ENCODE measurements at regions not wholly inside any gene's neighbourhood (a gene's known extent, or its start where the extent isn't known, plus 50 kb on each side); places are given as distances from the start of the nearest gene placed in this dataset.

DNA sequence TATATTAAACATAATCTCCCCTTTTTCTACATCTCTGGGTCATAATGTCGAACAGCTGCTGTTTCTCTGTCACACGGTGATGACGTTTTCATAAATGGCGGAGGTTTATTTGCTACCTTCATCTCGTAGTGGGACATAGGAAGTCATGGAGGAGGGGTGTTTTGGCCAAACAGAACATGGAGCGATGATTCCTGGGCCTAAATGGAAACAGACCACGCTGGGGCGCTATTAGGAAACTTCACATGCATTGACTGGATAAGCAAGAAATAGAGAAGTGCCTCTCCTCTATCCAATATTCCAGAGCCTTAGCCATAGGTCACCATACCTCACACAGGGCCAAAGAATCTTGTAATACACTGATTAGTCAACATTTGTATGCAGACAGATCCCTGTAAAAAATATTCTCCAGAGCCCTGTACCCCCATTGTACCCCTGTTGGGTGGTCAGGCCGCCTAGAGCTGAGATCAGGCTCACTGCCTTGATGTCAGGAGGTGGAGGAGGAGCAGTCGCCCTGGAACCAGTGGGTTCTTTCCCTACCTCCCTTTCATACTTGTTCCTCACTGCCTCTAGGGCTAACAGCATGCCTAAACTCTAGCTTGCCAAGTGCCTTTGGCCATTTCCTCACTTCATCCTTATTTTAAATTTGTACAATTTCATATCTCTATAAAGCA lies 77.8 kb upstream of the SPIN1 start:
- Histone ChIP-seq H3K9me3 (ENCODE audit: control insufficient read depth, low read length) (no peaks in the 10 kb centered on the region), H3K27ac (ENCODE audit: insufficient read depth, low read depth, low read length, poor library complexity, severe bottlenecking) (no peak overlapping the region), H3K27me3 (ENCODE audit: control insufficient read depth, insufficient read depth, low read length, poor library complexity, severe bottlenecking) (no peaks in the 10 kb centered on the region), H3K4me3 (ENCODE audit: insufficient read depth, low read depth, low read length) (no peak overlapping the region), H3K4me1 (ENCODE audit: control insufficient read depth, insufficient read depth, low read length) (peaks cover 8% of the 10 kb centered on the region), H3K36me3 (ENCODE audit: control insufficient read depth, insufficient read depth, low read length) (no peaks in the 10 kb centered on the region)
- 77 to 78% methylated on average over 10 of the region's 10 CpGs for WGBS, 2 experiments

DNA sequence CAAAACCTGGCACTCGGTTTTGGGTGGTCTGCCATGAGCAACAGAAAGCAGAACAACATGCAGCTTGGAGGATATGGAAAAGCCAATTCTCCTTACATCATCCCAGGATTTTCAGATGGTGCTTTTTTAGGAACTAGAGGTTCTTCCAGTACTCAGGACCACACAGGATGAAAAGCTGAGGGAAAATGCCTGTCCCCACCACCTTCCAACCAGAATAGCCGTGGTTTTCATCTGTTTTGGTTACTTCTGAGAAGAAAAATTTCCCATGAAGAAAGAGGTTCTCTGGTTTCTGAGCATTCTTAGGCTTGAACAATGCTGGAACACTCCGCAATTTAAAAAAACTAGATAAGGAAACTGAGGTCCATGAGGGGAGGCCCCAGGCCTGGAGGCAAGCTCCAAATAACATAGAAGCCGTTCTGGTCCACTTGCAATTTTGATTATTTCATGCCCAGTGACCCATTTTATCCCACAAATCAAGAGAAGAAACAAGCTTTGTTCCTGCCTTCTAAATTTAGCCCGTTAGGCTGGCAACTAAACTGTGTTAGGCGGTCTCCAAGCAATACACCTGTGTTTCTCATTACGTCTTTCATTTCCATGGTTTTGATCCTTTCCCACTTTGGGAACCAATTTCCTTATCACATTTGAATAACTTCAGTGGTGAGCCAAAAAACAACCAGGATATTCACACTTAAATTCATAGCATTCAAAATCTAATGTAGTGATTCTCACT lies 79.2 kb upstream of the SPIN1 start:
- H3K4me1 ChIP-seq (ENCODE audit: control insufficient read depth, insufficient read depth, low read length) = peaks cover 8% of the 10 kb centered on the region
- H3K4me3 ChIP-seq (ENCODE audit: insufficient read depth, low read depth, low read length) = no peak overlapping the region
- 90 to 92% methylated on average over 7 of the region's 7 CpGs for WGBS, 2 experiments
- no peaks in the 10 kb centered on the region for H3K36me3 ChIP-seq (ENCODE audit: control insufficient read depth, insufficient read depth, low read length)
- H3K9me3 ChIP-seq (ENCODE audit: control insufficient read depth, low read length) = no peaks in the 10 kb centered on the region
- no peak overlapping the region for H3K27ac ChIP-seq (ENCODE audit: insufficient read depth, low read depth, low read length, poor library complexity, severe bottlenecking)
- H3K27me3 ChIP-seq (ENCODE audit: control insufficient read depth, insufficient read depth, low read length, poor library complexity, severe bottlenecking) = no peaks in the 10 kb centered on the region

DNA sequence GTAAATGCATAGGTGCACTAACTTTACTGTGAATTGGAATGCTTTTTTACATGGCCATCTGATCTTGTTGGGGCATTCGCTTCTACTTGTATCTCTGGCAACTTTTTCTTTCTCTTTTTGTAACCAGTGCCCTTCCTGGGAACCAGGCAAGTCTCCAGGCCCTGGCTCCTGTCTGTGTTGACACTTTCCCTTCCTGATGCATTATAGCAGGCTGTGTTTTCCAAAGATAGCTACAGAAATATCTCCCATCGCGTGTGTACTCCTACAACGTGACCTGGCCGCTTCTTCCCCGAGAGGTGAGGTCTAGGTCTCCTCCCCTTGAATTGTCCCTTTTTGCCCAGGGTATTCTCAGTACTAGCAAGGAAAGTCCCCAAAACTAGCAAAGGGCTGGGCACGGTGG lies 81.1 kb upstream of the SPIN1 start:
- H3K4me1 ChIP-seq (ENCODE audit: control insufficient read depth, insufficient read depth, low read length) = no peaks in the 10 kb centered on the region
- H3K27me3 ChIP-seq (ENCODE audit: control insufficient read depth, insufficient read depth, low read length, poor library complexity, severe bottlenecking) = no peaks in the 10 kb centered on the region
- no peak overlapping the region for H3K27ac ChIP-seq (ENCODE audit: insufficient read depth, low read depth, low read length, poor library complexity, severe bottlenecking)
- H3K36me3 ChIP-seq (ENCODE audit: control insufficient read depth, insufficient read depth, low read length) = no peaks in the 10 kb centered on the region
- WGBS, 2 experiments = 93 to 95% methylated on average over 7 of the region's 7 CpGs
- H3K9me3 ChIP-seq (ENCODE audit: control insufficient read depth, low read length) = no peaks in the 10 kb centered on the region
- no peak overlapping the region for H3K4me3 ChIP-seq (ENCODE audit: insufficient read depth, low read depth, low read length)

DNA sequence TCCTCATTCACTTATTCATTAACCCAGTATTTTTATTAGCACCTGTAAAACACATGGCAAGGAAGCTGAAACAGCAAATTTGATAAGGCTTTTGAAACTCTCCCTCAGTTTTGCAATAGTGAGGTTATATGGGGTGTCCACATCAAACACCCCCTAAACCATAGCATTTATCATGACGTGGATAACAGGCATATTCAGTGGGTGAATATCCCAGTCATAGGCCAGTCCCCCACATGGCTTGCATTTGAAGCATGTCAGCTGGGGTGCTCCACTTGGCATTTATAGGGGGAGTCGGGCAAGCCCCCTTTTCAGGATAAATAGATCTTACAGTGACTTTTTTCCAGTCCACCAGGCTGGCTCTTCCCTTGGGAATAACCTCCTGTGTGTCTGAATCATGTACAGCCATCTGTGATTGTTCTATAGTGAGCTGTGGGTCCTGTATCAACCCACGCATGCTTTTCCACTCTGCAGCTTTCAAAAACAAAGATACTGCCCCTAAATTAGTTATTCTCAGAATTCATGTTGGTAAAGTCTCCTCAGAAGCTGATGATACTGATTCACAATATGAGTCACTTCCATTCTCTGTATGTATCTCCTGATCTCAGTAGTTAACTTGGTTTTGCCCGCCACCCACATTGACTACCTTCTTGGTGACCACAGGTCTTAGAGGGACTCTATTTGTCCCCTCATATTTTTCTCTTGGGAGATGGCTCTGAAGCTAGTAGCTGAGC lies 84.4 kb upstream of the SPIN1 start:
- Histone ChIP-seq H3K9me3 (ENCODE audit: control insufficient read depth, low read length) (no peaks in the 10 kb centered on the region), H3K27me3 (ENCODE audit: control insufficient read depth, insufficient read depth, low read length, poor library complexity, severe bottlenecking) (no peaks in the 10 kb centered on the region), H3K4me1 (ENCODE audit: control insufficient read depth, insufficient read depth, low read length) (no peaks in the 10 kb centered on the region), H3K36me3 (ENCODE audit: control insufficient read depth, insufficient read depth, low read length) (no peaks in the 10 kb centered on the region), H3K27ac (ENCODE audit: insufficient read depth, low read depth, low read length, poor library complexity, severe bottlenecking) (no peak overlapping the region), H3K4me3 (ENCODE audit: insufficient read depth, low read depth, low read length) (no peak overlapping the region)
- 92 to 93% methylated on average over 4 of the region's 4 CpGs for WGBS, 2 experiments

DNA sequence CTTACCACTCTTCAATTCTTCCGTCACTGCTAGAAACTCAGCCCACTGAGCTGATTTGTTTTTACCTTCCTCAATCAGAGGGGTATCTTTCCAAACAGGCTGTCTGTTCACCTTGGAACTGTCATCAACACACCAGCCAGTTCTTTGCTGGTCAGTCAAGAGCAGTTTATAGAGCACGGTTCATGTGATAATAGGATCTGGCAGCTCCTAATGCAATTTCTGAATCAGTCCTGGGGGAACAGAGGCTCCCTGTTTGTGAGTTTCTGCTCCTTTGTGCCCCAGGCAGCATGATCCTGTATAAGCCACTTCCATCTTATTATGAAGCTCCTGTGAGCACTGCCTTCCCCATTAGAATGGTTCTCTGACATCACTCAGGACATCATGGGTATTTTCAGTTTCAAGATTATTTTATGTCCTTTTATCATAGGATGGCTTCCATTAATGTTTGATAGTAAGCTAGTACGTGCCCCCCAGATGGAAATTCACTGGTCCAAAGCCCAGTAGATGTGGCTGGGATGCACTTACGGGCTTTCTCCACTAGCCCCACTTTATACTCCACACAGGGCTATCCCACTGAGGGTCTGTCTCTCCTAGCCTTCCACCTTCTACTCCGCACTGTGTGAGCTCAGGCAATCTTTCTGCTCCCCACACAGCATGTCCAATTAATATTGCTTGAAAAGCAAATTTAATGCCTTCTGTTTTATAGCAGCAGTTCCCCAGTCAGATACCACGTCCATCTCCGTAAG lies 85.5 kb upstream of the SPIN1 start:
- Histone ChIP-seq H3K27ac (ENCODE audit: insufficient read depth, low read depth, low read length, poor library complexity, severe bottlenecking) (no peak overlapping the region), H3K4me3 (ENCODE audit: insufficient read depth, low read depth, low read length) (no peak overlapping the region), H3K9me3 (ENCODE audit: control insufficient read depth, low read length) (no peaks in the 10 kb centered on the region), H3K4me1 (ENCODE audit: control insufficient read depth, insufficient read depth, low read length) (no peaks in the 10 kb centered on the region), H3K27me3 (ENCODE audit: control insufficient read depth, insufficient read depth, low read length, poor library complexity, severe bottlenecking) (no peaks in the 10 kb centered on the region), H3K36me3 (ENCODE audit: control insufficient read depth, insufficient read depth, low read length) (no peaks in the 10 kb centered on the region)
- WGBS, 2 experiments = 93 to 95% methylated on average over 7 of the region's 7 CpGs

DNA sequence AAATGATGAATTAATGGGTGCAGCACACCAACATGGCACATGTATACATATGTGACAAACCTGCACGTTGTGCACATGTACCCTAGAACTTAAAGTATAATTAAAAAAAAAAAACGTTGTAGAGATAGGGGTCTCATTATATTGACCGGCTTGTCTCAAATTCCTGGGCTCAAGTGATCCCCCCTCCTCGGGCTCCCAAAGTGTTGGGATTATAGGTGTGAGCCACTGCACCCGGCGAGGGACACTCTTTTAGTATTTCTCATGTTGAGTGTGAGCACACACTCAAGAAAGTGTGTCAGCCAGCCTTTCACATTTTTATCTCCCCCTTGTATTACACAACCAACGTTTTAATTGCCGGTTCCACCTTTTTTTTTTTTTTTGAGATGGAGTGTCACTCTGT lies 87.7 kb upstream of the SPIN1 start:
- Histone ChIP-seq H3K9me3 (ENCODE audit: control insufficient read depth, low read length) (no peaks in the 10 kb centered on the region), H3K36me3 (ENCODE audit: control insufficient read depth, insufficient read depth, low read length) (no peaks in the 10 kb centered on the region), H3K4me3 (ENCODE audit: insufficient read depth, low read depth, low read length) (no peak overlapping the region), H3K27me3 (ENCODE audit: control insufficient read depth, insufficient read depth, low read length, poor library complexity, severe bottlenecking) (no peaks in the 10 kb centered on the region), H3K27ac (ENCODE audit: insufficient read depth, low read depth, low read length, poor library complexity, severe bottlenecking) (no peak overlapping the region), H3K4me1 (ENCODE audit: control insufficient read depth, insufficient read depth, low read length) (no peaks in the 10 kb centered on the region)
- WGBS, 2 experiments = 88 to 91% methylated on average over 8 of the region's 8 CpGs

DNA sequence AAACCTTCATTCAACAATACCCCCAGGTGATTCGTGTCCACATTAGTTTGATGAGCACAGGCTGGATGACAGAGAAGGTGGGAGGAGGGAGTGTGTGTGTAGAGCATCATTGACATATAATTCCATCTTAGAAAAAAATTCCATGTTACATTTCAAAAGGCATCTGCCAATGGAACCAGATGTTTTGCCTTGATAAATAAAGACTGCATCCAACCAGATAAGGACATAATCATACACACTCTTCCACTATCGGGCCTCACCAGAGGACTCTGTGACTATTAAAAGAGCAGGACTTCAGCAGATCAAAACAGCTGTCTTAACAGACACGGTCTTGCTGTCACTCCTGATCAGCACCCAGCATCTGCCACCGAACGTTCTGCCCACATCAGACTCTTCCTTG lies 96.4 kb upstream of the SPIN1 start:
- H3K36me3 ChIP-seq (ENCODE audit: control insufficient read depth, insufficient read depth, low read length) = no peaks in the 10 kb centered on the region
- no peak overlapping the region for H3K27ac ChIP-seq (ENCODE audit: insufficient read depth, low read depth, low read length, poor library complexity, severe bottlenecking)
- WGBS, 2 experiments = 83 to 89% methylated on average over 4 to 5 of the region's 5 CpGs
- no peak overlapping the region for H3K4me3 ChIP-seq (ENCODE audit: insufficient read depth, low read depth, low read length)
- H3K9me3 ChIP-seq (ENCODE audit: control insufficient read depth, low read length) = no peaks in the 10 kb centered on the region
- H3K27me3 ChIP-seq (ENCODE audit: control insufficient read depth, insufficient read depth, low read length, poor library complexity, severe bottlenecking) = no peaks in the 10 kb centered on the region
- no peaks in the 10 kb centered on the region for H3K4me1 ChIP-seq (ENCODE audit: control insufficient read depth, insufficient read depth, low read length)

DNA sequence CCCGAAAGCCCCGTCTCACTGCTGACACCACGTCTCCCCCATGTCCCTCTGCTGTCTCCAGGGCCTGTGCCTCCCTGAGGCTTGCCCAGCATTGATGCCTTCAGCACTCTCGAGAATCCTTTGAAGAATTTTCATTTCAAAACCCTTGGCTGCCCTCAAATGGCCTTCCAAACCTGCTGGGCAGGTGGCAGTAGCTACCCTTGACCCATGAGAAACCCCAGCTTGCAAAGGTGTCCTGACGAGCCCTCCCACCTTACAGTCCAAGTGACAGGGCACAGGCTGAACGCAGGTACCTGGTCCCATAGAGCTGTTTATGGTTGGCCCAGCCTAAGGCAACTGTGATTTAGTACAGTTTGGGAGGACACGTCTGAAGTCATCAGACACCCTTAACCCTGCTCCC lies 97.2 kb upstream of the SPIN1 start:
- 91 to 93% methylated on average over 7 of the region's 7 CpGs for WGBS, 2 experiments
- no peak overlapping the region for H3K4me3 ChIP-seq (ENCODE audit: insufficient read depth, low read depth, low read length)
- H3K9me3 ChIP-seq (ENCODE audit: control insufficient read depth, low read length) = no peaks in the 10 kb centered on the region

DNA sequence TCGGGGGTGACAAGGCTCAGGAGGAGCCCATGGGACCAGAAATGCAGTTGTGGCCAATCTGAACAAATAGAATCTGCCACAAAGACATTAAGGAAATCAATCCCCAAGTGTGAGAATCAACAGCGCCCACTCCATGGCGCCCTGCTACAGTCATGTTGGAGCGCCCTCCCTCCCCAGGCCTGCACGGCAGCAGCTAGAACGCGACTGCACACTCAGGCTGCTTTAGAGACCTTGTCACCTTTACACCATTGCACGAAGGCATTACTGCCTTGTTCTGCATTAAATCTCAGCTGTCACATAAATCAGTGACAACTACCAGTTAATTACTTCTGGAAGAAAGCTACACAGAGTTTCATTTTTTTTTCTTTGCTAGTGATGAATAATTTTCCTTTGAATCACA lies 98.7 kb upstream of the SPIN1 start:
- 93 to 95% methylated on average over 8 of the region's 8 CpGs for WGBS, 2 experiments

More for the DNA sequence above, 97.2 kb upstream of the SPIN1 start:
- Histone ChIP-seq H3K27me3 (ENCODE audit: control insufficient read depth, insufficient read depth, low read length, poor library complexity, severe bottlenecking) (no peaks in the 10 kb centered on the region), H3K4me1 (ENCODE audit: control insufficient read depth, insufficient read depth, low read length) (no peaks in the 10 kb centered on the region), H3K36me3 (ENCODE audit: control insufficient read depth, insufficient read depth, low read length) (no peaks in the 10 kb centered on the region), H3K27ac (ENCODE audit: insufficient read depth, low read depth, low read length, poor library complexity, severe bottlenecking) (no peak overlapping the region)

DNA sequence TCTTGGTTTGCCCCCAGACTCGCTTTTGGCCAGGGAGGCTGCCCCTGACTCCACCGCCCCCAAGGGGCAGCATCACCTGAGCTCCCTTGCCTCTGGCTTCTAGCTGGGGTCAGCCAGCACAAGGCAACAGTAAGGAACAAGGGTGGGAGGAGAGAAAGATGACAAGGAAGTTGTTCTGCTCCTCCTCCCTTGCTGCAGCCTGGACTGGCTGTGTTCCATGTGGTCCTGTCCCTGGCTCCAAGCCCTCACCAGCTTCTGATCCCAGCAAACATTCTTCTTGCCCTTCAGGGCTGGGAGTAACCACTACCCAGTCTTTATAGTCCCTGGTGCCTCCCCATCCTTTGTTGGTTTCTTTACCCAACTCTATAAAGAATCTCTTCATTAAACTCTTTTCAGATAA lies 100.3 kb upstream of the SPIN1 start:
- Histone ChIP-seq H3K27me3 (ENCODE audit: control insufficient read depth, insufficient read depth, low read length, poor library complexity, severe bottlenecking) (no peaks in the 10 kb centered on the region), H3K4me3 (ENCODE audit: insufficient read depth, low read depth, low read length) (no peak overlapping the region), H3K36me3 (ENCODE audit: control insufficient read depth, insufficient read depth, low read length) (no peaks in the 10 kb centered on the region), H3K4me1 (ENCODE audit: control insufficient read depth, insufficient read depth, low read length) (no peaks in the 10 kb centered on the region), H3K9me3 (ENCODE audit: control insufficient read depth, low read length) (no peaks in the 10 kb centered on the region), H3K27ac (ENCODE audit: insufficient read depth, low read depth, low read length, poor library complexity, severe bottlenecking) (no peak overlapping the region)
- 92% methylated on average over 2 of the region's 2 CpGs for WGBS, 2 experiments

More for the DNA sequence above, 98.7 kb upstream of the SPIN1 start:
- Histone ChIP-seq H3K27ac (ENCODE audit: insufficient read depth, low read depth, low read length, poor library complexity, severe bottlenecking) (no peak overlapping the region), H3K4me3 (ENCODE audit: insufficient read depth, low read depth, low read length) (no peak overlapping the region), H3K27me3 (ENCODE audit: control insufficient read depth, insufficient read depth, low read length, poor library complexity, severe bottlenecking) (no peaks in the 10 kb centered on the region), H3K9me3 (ENCODE audit: control insufficient read depth, low read length) (no peaks in the 10 kb centered on the region), H3K4me1 (ENCODE audit: control insufficient read depth, insufficient read depth, low read length) (no peaks in the 10 kb centered on the region), H3K36me3 (ENCODE audit: control insufficient read depth, insufficient read depth, low read length) (no peaks in the 10 kb centered on the region)

All from ectodermal cell (in vitro differentiated cells).